Neural progenitor cell (in vitro differentiated cells): ENCODE measurements at regions not wholly inside any gene's neighbourhood (a gene's known extent, or its start where the extent isn't known, plus 50 kb on each side); places are given as distances from the start of the nearest gene placed in this dataset.

Experiments used
- DNase-seq: peaks from one replicate; pipeline ENCODE4 v3.0.0-alpha.2; 2016; ENCODE audit warnings: low spot score
- H2AFZ ChIP-seq: fragments of 200-600 bp; sonication (generic); replicated peaks from 2 replicates; pipeline ENCODE4 v1.6.1; 2016; ENCODE audit warnings: antibody characterized with exemption
- H3F3A ChIP-seq: fragments of 200-600 bp; sonication (generic); 2 replicates; pipeline ENCODE4 v1.6.1; 2016; ENCODE audit warnings: antibody characterized with exemption, low read depth
- H3K27ac ChIP-seq: fragments of 200-600 bp; sonication (generic); 2 replicates; pipeline ENCODE4 v1.5.1; 2016; ENCODE audit warnings: mild to moderate bottlenecking
- H3K27me3 ChIP-seq: fragments of 200-600 bp; sonication (generic); 2 replicates; pipeline ENCODE4 v1.6.1; 2016; ENCODE audit warnings: mild to moderate bottlenecking, moderate library complexity
- H3K36me3 ChIP-seq: fragments of 200-600 bp; sonication (generic); 2 replicates; pipeline ENCODE4 v1.5.1; 2016
- H3K4me1 ChIP-seq: fragments of 200-600 bp; sonication (generic); 2 replicates; pipeline ENCODE4 v1.6.1; 2016; ENCODE audit warnings: mixed run types
- H3K4me2 ChIP-seq: fragments of 200-600 bp; sonication (generic); 2 replicates; pipeline ENCODE4 v1.6.1; 2016
- H3K4me3 ChIP-seq: fragments of 200-600 bp; sonication (generic); 2 replicates; pipeline ENCODE4 v1.5.1; 2016
- H3K79me2 ChIP-seq: fragments of 200-600 bp; sonication (generic); 2 replicates; pipeline ENCODE4 v1.6.1; 2016; ENCODE audit warnings: low read depth
- H3K9ac ChIP-seq: fragments of 200-600 bp; sonication (generic); 2 replicates; pipeline ENCODE4 v1.6.1; 2016
- H3K9me3 ChIP-seq: fragments of 200-600 bp; sonication (generic); 2 replicates; pipeline ENCODE4 v1.5.1; 2016; ENCODE audit warnings: low read depth
- H4K20me1 ChIP-seq: fragments of 200-600 bp; sonication (generic); 2 replicates; pipeline ENCODE4 v1.6.1; 2016; ENCODE audit warnings: low read depth
- H3K27ac Mint-ChIP-seq: 3 replicates; pipeline ENCODE4 v1.8.0; 2021; ENCODE audit warnings: mixed read lengths
- H3K27me3 Mint-ChIP-seq: 2 replicates; pipeline ENCODE4 v1.8.0; 2022; ENCODE audit warnings: low read depth, mild to moderate bottlenecking, inconsistent platforms, moderate library complexity, mixed read lengths; ENCODE audit not compliant: insufficient read depth
- H3K36me3 Mint-ChIP-seq: 3 replicates; pipeline ENCODE4 v1.8.0; 2021; ENCODE audit warnings: mixed read lengths
- H3K4me1 Mint-ChIP-seq: 3 replicates; pipeline ENCODE4 v1.8.0; 2021; ENCODE audit warnings: mixed read lengths
- H3K4me3 Mint-ChIP-seq: 3 replicates; pipeline ENCODE4 v1.8.0; 2021; ENCODE audit warnings: mild to moderate bottlenecking, moderate library complexity, mixed read lengths
- H3K9me3 Mint-ChIP-seq: 3 replicates; pipeline ENCODE4 v1.8.0; 2020; ENCODE audit warnings: mixed read lengths
- EZH2 ChIP-seq: fragments of 200-600 bp; sonication (generic); IDR thresholded peaks from 2 replicates; pipeline ENCODE4 v1.6.1; 2017; ENCODE audit warnings: antibody characterized with exemption, mild to moderate bottlenecking, moderate library complexity
- EZH2phosphoT487 ChIP-seq: fragments of 200-600 bp; sonication (generic); IDR thresholded peaks from 2 replicates; pipeline ENCODE4 v1.6.1; 2017; ENCODE audit warnings: antibody characterized with exemption
- TF ChIP-seq, protein P1 (sequence below): fragments of 200-600 bp; sonication (generic); IDR thresholded peaks from 2 replicates; pipeline ENCODE4 v1.5.1; 2017; ENCODE audit warnings: antibody characterized with exemption, mild to moderate bottlenecking

DNA sequence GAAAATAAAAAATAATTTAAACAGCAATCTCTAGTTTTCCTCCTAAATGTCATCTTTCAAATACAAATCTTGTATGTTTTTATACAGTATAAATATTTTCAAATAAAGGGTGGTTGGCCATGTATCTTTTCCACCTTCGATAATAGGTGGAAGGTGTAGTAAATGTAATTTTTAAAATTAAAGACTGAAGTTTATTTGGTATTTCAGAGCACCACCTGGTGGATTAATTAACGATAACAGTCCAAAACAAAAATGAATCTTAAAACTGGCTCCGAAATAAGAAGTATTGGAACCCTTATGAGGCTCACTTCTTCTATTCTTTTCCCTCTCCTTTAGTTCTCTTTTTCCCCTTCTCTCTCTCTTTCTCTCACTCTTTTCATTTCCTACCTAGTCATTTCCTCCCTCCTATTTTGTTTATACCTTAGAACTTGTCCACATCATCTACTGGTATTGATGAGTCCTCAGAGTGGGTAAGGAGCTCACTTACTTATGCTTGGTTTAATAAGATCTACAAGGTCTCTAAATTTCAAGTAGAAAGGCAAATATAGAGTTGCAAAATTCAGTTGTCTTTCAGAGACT, 82.9 kb upstream of the EXOC1L start:
- DNase-seq, result no peak
- Histone ChIP-seq H3K4me2 (no peak overlapping the region), H3K4me1 (no peaks in the 10 kb centered on the region), H3F3A (no peaks in the 10 kb centered on the region), H3K9me3 (no peaks in the 10 kb centered on the region), H3K36me3 (no peaks in the 10 kb centered on the region), H2AFZ (no peak overlapping the region), H4K20me1 (no peaks in the 10 kb centered on the region), H3K27ac (no peak overlapping the region), H3K79me2 (no peaks in the 10 kb centered on the region), H3K9ac (no peak overlapping the region), H3K27me3 (no peaks in the 10 kb centered on the region), H3K4me3 (no peak overlapping the region)
- H3K27me3 Mint-ChIP-seq, result peaks cover 3% of the 10 kb centered on the region
- H3K4me3 Mint-ChIP-seq, result no peak overlapping the region
- H3K9me3 Mint-ChIP-seq, result no peaks in the 10 kb centered on the region
- no peak for TF ChIP-seq EZH2phosphoT487
- TF ChIP-seq, protein P1, sequence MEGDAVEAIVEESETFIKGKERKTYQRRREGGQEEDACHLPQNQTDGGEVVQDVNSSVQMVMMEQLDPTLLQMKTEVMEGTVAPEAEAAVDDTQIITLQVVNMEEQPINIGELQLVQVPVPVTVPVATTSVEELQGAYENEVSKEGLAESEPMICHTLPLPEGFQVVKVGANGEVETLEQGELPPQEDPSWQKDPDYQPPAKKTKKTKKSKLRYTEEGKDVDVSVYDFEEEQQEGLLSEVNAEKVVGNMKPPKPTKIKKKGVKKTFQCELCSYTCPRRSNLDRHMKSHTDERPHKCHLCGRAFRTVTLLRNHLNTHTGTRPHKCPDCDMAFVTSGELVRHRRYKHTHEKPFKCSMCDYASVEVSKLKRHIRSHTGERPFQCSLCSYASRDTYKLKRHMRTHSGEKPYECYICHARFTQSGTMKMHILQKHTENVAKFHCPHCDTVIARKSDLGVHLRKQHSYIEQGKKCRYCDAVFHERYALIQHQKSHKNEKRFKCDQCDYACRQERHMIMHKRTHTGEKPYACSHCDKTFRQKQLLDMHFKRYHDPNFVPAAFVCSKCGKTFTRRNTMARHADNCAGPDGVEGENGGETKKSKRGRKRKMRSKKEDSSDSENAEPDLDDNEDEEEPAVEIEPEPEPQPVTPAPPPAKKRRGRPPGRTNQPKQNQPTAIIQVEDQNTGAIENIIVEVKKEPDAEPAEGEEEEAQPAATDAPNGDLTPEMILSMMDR, result peak; percentile 60
- no peaks in the 10 kb centered on the region for H3K36me3 Mint-ChIP-seq
- H3K27ac Mint-ChIP-seq, result no peak overlapping the region
- H3K4me1 Mint-ChIP-seq, result no peaks in the 10 kb centered on the region

DNA sequence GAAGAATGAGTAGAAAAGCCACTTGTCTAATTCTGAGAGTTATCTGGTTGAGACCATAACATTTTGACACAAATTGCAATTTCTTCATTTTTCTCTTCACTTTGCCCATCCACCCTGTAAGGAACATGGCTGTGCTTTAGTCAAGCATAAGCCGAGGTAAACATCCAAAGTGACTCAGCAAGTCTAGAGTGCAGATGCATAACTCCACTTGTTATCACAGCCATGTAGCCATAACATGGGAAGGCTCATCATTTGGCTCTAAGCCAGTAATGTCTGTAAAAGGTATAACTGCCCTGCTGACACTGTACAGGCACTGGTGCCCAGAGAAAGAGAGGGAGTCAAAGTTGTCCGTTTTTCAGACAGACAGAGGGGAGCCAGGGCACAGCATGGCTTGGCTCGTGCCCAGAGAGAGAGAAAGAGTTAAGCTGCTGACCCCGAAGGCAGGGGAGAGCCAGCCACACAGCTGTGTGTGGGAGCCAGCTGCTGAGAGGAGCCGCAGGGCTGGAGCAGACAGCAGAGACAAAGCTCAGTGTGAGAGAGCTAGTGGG, 76.9 kb upstream of the EXOC1L start:
- Mint-ChIP-seq H3K4me1 (no peaks in the 10 kb centered on the region), H3K4me3 (peak overlapping the region; percentile 2), H3K36me3 (no peaks in the 10 kb centered on the region), H3K27me3 (peaks cover 5% of the 10 kb centered on the region), H3K9me3 (no peaks in the 10 kb centered on the region), H3K27ac (peak overlapping the region; percentile 18)
- Histone ChIP-seq H4K20me1 (no peaks in the 10 kb centered on the region), H3K4me3 (no peak overlapping the region), H3K9ac (no peak overlapping the region), H2AFZ (peak overlapping the region; percentile 1), H3K27ac (no peak overlapping the region), H3K36me3 (no peaks in the 10 kb centered on the region), H3K9me3 (no peaks in the 10 kb centered on the region), H3K79me2 (no peaks in the 10 kb centered on the region), H3K4me1 (peaks cover 4% of the 10 kb centered on the region), H3F3A (no peaks in the 10 kb centered on the region), H3K4me2 (no peak overlapping the region), H3K27me3 (no peaks in the 10 kb centered on the region)
- DNase-seq, result peak; percentile 69
- TF ChIP-seq EZH2phosphoT487, result no peak
- TF ChIP-seq, protein P1, result no peak
- no peak for TF ChIP-seq EZH2

DNA sequence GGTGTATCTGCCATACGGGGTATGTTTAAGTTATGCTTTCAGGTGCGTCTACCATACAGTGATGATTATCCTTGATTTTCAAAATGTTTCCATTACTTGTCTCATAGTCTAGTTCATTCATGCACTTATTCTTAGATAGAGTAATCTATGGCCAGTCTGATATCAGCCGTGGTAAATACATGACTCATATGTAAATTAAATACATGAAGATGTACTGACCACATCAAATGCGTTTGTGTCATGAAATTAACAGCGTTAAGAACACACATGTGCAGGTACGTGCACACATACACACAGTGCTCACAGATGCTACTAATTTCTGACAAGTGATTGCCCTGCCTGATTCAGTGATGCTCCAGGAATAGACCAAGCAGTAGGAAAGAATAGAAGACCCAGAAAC, 75.2 kb upstream of the EXOC1L start:
- H3K27me3 Mint-ChIP-seq, result peaks cover 2% of the 10 kb centered on the region

More for the DNA sequence above, 75.2 kb upstream of the EXOC1L start:
- Histone ChIP-seq H3K36me3 (no peaks in the 10 kb centered on the region), H3K4me1 (peaks cover 4% of the 10 kb centered on the region), H3K9me3 (no peaks in the 10 kb centered on the region), H3K9ac (no peak overlapping the region), H2AFZ (no peak overlapping the region), H3K4me2 (no peak overlapping the region), H3K4me3 (no peak overlapping the region), H3K79me2 (no peaks in the 10 kb centered on the region), H4K20me1 (no peaks in the 10 kb centered on the region), H3K27ac (no peak overlapping the region), H3F3A (no peaks in the 10 kb centered on the region), H3K27me3 (no peaks in the 10 kb centered on the region)
- Mint-ChIP-seq H3K4me3 (no peak overlapping the region), H3K27ac (no peak overlapping the region), H3K4me1 (peaks cover 3% of the 10 kb centered on the region), H3K9me3 (no peaks in the 10 kb centered on the region), H3K36me3 (no peaks in the 10 kb centered on the region)
- DNase-seq, result no peak
- TF ChIP-seq EZH2phosphoT487, result no peak
- TF ChIP-seq, protein P1, result no peak
- TF ChIP-seq EZH2, result no peak
